ENCODE measurements at regions not wholly inside any gene's neighbourhood (a gene's known extent, or its start where the extent isn't known, plus 50 kb on each side); places are given as distances from the start of the nearest gene placed in this dataset.

GRCh38 chrX:120692319-120692718, 62.5 kb upstream of the C1GALT1C1 start:
- no peak for TF ChIP-seq CTCF (IDR thresholded peaks at IDR 0.05)
- no peak for TF ChIP-seq CBX2 (IDR thresholded peaks at IDR 0.05; ENCODE audit: borderline replicate concordance, low read depth)
- TF ChIP-seq CEBPB (IDR thresholded peaks at IDR 0.05): no peak
- no peak for TF ChIP-seq CHD2 (IDR thresholded peaks at IDR 0.05; ENCODE audit: low read length, partially characterized antibody)
- no peak for TF ChIP-seq PHF8 (IDR thresholded peaks at IDR 0.05; ENCODE audit: borderline replicate concordance, low read depth)
- TF ChIP-seq MAFK (IDR thresholded peaks at IDR 0.05; ENCODE audit: partially characterized antibody): no peak
- no peak for TF ChIP-seq POLR2A (IDR thresholded peaks at IDR 0.05; ENCODE audit: low read length)
- no peak for TF ChIP-seq EP300 (IDR thresholded peaks at IDR 0.05)
- no peak for TF ChIP-seq CBX8 (IDR thresholded peaks at IDR 0.05)
- no peak for TF ChIP-seq GATA3 (IDR thresholded peaks at IDR 0.05; ENCODE audit: borderline replicate concordance)
- no peak for TF ChIP-seq JUN (IDR thresholded peaks at IDR 0.05)
- no peak for TF ChIP-seq ESRRA (IDR thresholded peaks at IDR 0.05; ENCODE audit: borderline replicate concordance, low read length)

Data from A549 (cell line).